Stimulated activated CD4-positive, alpha-beta T cell treated with anti-CD3 and anti-CD28 coated beads, Interleukin-12 subunit alpha, Interleukin-12 subunit beta, amount 100 ng/mL, for 24 hours (primary cell): ENCODE measurements at regions not wholly inside any gene's neighbourhood (a gene's known extent, or its start where the extent isn't known, plus 50 kb on each side); places are given as distances from the start of the nearest gene placed in this dataset.
"Not testable (repeated sequence)": the region's sequence is repeated elsewhere in the genome, so short reads cannot be mapped to it uniquely, and the experiment has no call there.

Experiments used
- DNase-seq, 2 experiments: peaks; one replicate each; pipeline ENCODE4 v3.0.0-alpha.2; 2020; ENCODE audit warnings: low read depth in 2 of 2

GRCh38 chr6:98310443-98310842 lies 523.9 kb upstream of the POU3F2 start:
- DNase-seq, result no peak

- no peak for DNase-seq
Observed at GRCh38 chr6:98323605-98324004, 510.8 kb upstream of the POU3F2 start.

GRCh38 chr6:98324446-98324845 lies 509.9 kb upstream of the POU3F2 start:
- no peak for DNase-seq

- DNase-seq, result no peak
Observed at GRCh38 chr6:98325366-98325765, 509.0 kb upstream of the POU3F2 start.

GRCh38 chr6:98333273-98333672 lies 501.1 kb upstream of the POU3F2 start:
- DNase-seq, result no peak

- DNase-seq, result no peak
Observed at GRCh38 chr6:98335594-98335993, 498.8 kb upstream of the POU3F2 start.

GRCh38 chr6:98339506-98339905 lies 494.9 kb upstream of the POU3F2 start:
- DNase-seq, result no peak

GRCh38 chr6:98343004-98343403 lies 491.4 kb upstream of the POU3F2 start:
- DNase-seq, result no peak

GRCh38 chr6:98343797-98344196 lies 490.6 kb upstream of the POU3F2 start:
- DNase-seq, result no peak

- no peak for DNase-seq
Observed at GRCh38 chr6:98352348-98352747, 482.0 kb upstream of the POU3F2 start.

GRCh38 chr6:98358173-98358572 lies 476.2 kb upstream of the POU3F2 start:
- DNase-seq, result no peak

GRCh38 chr6:98366371-98366770 lies 468.0 kb upstream of the POU3F2 start:
- no peak for DNase-seq

- DNase-seq, result no peak
Observed at GRCh38 chr6:98380589-98380988, 453.8 kb upstream of the POU3F2 start.

- DNase-seq, result no peak
Observed at GRCh38 chr6:98382246-98382645, 452.1 kb upstream of the POU3F2 start.

- no peak for DNase-seq
Observed at GRCh38 chr6:98384334-98384733, 450.0 kb upstream of the POU3F2 start.

- no peak for DNase-seq
Observed at GRCh38 chr6:98384801-98385200, 449.6 kb upstream of the POU3F2 start.

GRCh38 chr6:98395610-98396166 lies 438.7 kb upstream of the POU3F2 start:
- no peak for DNase-seq

GRCh38 chr6:98416027-98416426 lies 418.3 kb upstream of the POU3F2 start:
- no peak for DNase-seq

GRCh38 chr6:98416497-98417158 lies 417.7 kb upstream of the POU3F2 start:
- DNase-seq, result not testable (repeated sequence)

GRCh38 chr6:98433325-98434056 lies 400.9 kb upstream of the POU3F2 start:
- DNase-seq, result no peak

- DNase-seq, result no peak
Observed at GRCh38 chr6:98443633-98444032, 390.7 kb upstream of the POU3F2 start.

- no peak for DNase-seq
Observed at GRCh38 chr6:98452685-98453084, 381.7 kb upstream of the POU3F2 start.

- no peak for DNase-seq
Observed at GRCh38 chr6:98454809-98455322, 379.5 kb upstream of the POU3F2 start.
